ENCODE measurements at regions not wholly inside any gene's neighbourhood (a gene's known extent, or its start where the extent isn't known, plus 50 kb on each side); places are given as distances from the start of the nearest gene placed in this dataset.
"Not testable (repeated sequence)": the region's sequence is repeated elsewhere in the genome, so short reads cannot be mapped to it uniquely, and the experiment has no call there.

DNA sequence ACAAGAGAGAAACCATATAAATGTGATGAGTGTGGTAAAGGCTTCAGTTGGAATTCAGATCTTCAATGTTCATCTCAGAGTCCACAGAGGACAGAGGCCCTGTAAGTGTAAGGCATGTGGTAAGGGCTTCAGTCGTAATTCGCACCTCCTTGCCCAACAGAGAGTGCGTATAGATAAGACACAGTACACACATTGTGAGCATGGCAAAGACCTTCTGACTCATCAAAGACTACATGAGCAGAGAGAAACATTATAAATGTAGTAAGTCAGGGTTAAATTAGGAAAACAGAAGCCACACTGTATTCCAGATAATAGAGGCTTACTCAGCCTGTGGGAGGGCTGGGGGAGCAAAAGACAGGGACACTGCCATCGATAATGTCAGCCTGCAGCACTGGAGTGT, 98.1 kb upstream of the GPR39 start:
- TF ChIP-seq, protein P1, sequence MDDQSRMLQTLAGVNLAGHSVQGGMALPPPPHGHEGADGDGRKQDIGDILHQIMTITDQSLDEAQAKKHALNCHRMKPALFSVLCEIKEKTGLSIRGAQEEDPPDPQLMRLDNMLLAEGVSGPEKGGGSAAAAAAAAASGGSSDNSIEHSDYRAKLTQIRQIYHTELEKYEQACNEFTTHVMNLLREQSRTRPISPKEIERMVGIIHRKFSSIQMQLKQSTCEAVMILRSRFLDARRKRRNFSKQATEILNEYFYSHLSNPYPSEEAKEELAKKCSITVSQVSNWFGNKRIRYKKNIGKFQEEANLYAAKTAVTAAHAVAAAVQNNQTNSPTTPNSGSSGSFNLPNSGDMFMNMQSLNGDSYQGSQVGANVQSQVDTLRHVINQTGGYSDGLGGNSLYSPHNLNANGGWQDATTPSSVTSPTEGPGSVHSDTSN (IDR thresholded peaks at IDR 0.05; ENCODE audit: insufficient replicate concordance, low read depth, low read length) = not testable (repeated sequence)
- TF ChIP-seq NRF1 (conservative IDR thresholded peaks at IDR 0.05; ENCODE audit: low read depth, low read length) = not testable (repeated sequence)

Data from GM12878 (cell line).